HT1080 (cell line): ENCODE measurements at regions not wholly inside any gene's neighbourhood (a gene's known extent, or its start where the extent isn't known, plus 50 kb on each side); places are given as distances from the start of the nearest gene placed in this dataset.
A peak's percentile ranks its signal among the peaks of the same experiment; 100 is the strongest.
"Not testable (repeated sequence)": the region's sequence is repeated elsewhere in the genome, so short reads cannot be mapped to it uniquely, and the experiment has no call there.

Experiments
- DNase-seq: peaks from one replicate; pipeline ENCODE4 v3.0.0-alpha.2; 2015; ENCODE audit warnings: low read depth

DNA sequence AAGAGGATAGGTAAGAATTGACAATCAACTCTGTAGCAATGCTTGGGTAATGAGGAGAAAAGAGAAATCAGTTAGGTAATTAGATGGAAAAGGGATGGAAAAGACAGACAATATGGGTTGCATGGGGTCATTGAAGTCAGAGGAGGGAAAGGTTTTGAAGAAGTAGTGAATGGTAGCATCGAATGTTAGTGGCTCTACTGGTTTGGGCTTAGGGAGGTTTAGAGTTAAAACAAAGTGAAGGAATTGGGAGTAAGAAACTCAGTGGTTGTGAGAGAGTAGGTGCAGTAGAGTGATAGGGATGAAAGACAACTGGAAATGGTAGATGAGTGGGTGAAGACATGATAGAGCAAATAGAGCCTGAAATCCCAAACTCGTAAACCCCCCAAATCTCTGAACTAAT, 140.1 kb upstream of the ZFP64 start:
- DNase-seq = no peak

DNA sequence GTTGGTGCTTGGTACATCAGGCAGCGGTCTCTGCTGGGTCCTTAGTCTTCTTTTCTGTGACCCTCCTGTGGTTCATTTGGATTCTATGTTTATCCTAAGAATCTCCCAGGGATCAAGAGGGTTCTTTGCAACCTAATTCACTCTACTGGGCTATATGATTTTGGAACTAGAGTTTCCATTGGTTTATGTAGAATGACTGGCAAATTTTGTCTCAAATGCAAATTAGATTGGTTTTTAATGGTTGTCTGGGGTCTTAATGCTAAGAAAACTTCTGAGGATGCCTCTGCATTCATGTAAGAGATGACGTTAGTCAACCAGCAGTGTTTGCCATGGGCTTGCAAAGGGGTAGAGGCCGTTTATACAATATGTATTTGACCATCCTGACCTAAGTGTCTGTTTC, 129.8 kb upstream of the ZFP64 start:
- DNase-seq = no peak

DNA sequence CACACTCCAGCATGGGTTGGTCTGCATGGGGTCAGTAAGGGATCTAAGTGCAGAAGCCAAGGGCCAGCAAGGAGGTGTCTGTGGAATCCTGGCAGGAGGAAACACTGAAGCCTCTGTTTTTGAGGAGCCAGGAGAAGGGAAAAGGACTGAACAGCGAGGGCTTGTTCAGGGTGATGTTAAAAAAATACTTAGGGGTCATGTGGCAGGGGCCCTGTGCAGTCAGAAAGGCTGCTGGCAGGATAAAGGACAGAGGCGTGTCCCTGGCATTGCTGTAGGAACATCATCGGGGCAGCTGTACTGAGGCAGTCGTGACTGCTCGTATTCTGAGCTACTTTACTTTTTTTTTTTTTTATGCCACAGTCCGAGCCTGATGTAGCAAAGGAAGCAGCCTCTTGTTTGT, 127.1 kb upstream of the ZFP64 start:
- no peak for DNase-seq

DNA sequence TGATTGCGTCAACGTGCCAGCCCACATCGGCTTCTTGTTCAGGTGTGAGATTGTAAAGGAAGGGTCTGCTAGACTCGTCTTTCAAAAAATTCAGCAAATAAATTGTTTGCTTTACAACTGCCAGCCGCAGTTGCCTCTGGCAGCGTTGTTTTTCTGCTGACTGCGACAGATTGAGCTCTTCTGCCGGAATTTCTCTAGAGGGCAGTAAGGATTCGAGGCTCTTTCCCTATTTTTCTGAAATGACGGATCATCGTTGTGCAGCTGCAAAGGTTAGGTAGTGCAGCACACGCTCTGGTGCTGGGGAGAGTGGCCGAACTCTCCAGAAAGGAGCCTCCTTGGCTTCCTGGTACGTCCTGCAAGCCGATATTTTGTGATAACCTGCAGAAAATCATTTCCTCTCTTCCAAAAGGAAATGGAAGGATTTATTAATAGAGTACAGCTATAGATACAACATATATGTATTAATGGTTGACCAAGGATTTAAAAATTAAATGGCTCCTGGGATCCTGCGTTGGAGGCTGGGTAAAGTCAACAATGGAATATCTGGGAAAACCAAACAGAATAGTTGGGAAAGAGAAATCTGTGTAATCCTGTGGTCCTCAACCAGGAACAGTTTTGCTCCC, 121.9 kb upstream of the ZFP64 start:
- peak; percentile 37 for DNase-seq

DNA sequence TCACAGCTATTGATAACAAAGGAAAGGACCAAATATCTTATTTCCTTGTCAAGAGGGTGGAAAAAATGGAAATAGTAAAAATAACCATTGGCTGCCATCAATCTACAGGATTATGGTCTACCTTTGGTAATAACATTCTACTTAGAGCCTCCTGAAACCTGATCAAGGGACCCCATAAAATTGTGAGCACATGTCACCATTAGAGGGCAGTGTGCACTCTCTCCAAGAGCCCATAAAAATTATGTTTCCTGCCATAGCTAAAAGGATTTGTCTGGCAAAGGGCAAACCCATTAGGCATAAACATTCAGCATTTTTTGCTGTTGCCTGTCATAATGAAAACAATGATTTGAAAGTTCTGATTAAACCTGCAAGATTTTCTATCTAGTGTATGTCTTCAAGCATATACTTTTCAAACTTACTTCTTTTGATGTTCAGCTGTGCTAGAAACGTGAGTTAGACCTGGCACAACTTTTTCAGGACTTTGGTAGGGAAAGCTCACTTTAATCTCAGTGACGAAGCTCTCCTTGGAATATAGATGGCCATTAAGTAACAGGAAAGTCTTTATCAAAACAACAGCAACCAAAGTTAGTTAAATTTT, 120.7 kb upstream of the ZFP64 start:
- peak; percentile 55 for DNase-seq

DNA sequence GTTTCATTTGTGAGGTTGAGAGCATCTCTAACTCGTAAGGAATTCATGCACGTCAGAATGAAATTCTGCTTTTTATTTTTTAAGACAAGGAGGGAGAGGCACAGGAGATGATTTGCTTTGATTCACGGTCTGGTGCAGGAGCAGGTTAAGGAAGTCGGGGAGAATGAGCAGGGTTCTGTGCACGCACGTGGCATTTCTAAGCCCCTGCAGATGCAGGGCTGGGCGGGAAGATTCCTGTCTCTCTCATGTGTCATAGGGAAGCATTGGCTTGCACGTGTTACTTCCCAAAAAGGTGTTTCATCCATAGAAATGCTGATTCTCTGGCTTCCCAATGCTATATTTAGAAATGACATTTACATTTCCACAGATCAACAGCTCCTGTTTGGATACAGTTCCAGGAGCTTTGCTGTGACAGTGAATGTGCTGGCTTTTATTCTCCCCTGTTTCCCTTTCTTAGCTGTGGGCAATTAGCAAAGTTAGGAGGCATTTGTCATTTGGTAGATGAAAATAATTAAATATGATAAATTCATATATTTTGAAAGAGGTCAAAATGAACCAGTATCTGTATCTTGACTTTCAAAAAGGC, 119.7 kb upstream of the ZFP64 start:
- DNase-seq = no peak

DNA sequence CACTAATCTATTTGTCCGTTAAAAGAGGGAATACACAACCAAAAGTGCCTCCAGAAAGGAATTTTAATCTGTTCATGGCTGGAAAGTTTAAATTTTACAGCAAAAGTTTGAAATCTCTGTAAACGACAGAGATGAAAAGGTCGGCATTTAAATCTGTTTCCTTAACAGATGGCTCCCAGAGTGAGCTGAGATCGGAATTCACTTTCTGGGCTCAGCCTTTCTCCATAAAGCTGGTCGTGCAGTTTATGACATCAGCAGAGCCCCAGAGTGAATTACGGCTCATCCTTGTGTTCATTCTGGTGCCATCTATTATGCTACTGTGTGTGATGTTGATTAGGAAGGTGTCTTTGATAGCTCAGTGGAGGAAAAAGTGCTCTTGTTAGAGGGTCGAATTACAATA, 117.6 kb upstream of the ZFP64 start:
- no peak for DNase-seq

DNA sequence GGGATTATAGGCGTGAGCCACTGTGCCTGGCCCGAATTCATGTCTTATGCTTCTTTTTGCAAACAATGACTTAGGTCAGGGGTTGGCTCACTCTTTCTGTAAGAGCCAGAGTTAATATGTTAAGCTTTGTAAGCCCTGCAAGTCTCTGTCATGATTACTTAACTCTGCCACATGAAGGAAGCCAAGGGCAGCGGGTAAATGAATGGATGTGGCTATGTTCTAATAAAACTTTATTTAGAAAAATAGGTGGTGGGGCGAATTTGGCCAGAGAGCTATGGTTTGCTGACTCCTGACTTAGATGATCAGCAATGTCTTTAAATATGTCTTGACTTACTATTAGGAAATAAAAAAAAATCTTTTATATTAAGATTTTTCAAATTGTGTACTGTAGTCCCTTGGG, 114.9 kb upstream of the ZFP64 start:
- no peak for DNase-seq

DNA sequence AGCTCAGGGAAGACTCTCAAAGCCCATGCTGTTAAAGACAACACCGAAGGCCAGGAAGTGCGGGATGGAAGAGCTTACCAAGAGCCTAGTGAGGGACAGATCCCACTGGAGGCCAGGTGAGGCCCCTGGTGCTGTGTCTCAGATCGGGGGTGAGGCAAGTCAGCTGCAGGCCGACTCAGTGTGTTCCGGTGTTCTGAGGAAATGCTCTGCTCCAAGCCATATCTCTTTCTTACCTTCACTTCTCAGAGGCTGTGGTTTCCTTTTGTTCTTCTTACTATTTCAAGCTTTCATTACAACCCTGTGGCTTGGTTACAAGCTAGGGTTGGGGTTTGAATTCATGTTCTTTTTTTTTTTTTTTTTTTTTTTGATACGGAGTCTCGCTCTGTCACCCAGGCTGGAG, 114.3 kb upstream of the ZFP64 start:
- DNase-seq = no peak

DNA sequence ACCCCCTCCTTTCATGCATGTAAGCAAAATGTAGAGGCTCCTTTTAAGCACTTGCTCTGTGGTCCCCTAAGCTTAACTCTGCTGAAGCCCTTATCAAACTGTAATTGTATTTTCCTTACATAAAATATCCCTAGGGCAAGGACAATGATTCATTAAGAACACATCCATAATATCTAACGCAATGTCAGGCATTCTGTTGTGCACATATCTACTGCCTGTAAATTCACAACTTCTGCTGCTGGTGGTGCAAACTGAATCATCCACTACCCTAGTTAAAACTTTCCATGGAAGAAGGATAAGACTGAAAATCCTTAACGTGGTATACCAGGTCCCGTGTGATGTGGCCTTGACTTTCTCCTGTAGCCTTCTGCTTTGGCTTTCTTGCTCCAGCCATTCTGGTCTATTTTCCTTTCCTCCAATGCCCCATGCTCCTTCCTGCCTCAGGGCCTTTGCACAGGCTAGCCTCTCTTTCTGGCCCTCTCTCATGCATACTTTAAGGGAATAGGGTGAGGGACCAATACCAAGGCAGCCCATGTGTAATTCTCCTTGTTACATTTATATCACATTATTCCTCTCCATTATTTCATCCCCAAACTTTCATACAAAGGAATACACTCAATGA, 113.6 kb upstream of the ZFP64 start:
- no peak for DNase-seq

DNA sequence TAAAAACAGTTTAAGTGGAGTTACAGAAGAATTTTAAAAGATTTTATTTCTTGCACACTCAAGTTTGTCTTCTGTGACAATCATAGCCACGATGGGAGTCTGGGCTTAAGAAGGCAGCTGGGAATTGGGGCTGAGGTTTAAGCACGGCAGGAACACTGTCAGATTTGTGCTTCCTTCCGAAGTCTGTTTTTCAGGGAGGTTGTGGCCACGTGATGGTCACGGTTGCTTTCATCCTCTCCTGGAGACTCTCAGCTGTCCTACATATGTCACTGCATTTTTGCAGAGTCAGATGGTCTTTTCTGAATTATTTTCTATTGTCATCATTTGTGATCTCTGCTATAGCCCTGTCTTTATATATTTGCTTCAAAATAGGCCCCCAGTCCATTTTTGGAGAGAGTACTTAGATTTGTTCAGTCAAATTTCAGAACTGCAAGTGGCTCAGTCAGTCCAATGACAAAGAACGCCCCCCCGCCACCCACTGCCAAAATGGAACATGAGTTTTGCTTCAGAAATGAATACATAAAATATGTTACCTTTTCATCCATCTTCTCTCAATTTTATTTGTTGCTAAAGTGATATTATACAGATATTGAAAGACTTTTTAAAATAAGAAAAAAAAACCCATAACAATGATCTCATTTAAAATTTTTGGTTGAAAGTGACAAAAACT, 111.8 kb upstream of the ZFP64 start:
- no peak for DNase-seq

DNA sequence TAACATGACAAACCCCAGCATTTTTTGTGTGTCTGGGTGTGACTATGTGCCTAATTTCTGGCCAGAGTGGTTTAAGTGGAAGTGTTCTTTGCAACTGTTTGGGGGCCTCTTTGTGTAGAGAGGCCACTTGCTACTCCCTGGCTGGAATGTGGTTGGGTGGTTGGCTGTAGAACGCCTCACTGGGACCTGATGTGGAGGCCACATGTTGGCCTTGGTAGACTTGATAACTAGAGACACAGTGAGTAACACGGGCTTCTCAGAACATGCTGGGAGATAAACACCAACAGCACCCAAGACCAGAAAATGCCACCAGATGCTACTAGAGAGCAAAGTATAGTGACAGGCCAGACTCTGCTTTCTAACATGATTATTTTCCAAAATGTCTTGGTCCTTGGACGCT, 111.2 kb upstream of the ZFP64 start:
- DNase-seq = no peak

DNA sequence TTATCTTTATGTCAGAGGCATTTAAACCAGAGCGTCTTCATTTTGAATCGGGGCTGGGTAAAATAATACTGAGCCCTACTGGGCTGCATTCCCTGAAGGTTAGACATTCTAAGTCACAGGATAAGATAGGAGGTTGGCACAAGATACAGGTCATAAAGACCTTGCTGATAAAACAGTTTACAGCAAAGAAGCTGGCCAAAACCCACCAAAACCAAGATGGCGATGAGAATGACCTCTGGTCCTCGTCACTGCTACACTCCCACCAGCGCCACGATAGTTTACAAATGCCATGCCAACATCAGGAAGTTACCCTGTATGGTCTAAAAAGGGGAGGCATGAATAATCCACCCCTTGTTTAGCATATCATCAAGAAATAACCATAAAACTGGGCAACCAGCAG, 110.5 kb upstream of the ZFP64 start:
- not testable (repeated sequence) for DNase-seq

DNA sequence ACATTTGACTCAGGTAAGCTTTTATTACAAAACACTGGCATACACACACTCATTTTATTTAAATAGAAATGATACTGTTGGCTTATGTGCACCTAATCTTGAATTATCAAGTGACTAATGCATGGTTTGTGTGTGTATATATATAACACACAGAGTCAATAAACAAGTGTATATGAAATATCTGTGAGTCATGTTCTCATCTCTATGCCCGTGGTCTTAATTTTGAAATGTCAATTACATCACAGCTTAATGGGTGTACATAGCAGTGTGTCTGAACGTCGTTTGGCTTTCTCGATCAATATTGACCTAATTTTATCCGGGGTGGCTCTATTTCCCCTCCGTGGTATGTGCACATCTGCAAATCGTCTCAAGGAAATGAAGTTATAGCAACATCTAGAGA, 104.0 kb upstream of the ZFP64 start:
- no peak for DNase-seq

DNA sequence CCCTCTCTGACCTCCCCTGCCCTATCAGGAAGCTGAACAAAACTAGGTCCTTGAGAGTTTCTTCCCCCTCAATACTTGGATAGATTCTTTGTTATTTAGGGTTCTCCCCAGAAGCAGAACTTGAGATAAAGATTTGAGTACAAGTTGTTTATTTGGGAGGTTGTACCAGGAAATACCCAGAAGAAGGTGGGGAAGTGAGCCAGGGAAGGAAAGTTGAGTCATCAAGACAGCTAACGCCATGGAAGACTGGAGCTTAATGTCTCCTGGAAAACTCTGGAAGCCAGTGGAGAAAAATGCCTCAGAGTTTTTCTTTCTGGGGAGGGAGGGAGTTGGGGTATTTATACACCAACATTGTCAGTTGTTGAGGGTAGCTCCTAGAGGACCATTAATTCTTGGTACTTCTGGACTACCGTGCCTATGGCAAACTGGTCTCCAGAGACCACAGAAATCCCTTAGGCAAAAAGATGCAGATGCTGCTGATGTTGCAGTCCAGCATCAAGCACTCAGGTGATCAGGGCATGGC, 102.6 kb upstream of the ZFP64 start:
- DNase-seq = no peak

DNA sequence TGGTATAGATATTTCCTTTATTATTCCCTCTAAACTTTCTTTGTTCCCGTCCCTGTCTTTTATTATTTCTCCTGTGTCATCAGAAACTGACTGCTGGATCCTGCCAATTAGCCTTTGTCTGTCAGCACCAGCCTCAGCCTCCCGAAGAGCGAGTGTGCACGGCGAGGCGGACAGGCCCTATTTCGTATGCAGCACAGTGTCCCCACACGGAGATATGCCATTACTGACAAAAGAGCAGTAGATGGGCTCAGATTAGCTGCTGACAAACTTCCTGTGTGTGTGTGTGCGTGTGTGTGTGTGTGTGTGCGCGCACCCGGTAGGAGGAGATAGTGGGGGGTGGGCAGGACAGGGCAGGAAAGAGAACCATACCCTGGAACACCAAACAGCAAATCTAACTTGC, 99.5 kb upstream of the ZFP64 start:
- no peak for DNase-seq

DNA sequence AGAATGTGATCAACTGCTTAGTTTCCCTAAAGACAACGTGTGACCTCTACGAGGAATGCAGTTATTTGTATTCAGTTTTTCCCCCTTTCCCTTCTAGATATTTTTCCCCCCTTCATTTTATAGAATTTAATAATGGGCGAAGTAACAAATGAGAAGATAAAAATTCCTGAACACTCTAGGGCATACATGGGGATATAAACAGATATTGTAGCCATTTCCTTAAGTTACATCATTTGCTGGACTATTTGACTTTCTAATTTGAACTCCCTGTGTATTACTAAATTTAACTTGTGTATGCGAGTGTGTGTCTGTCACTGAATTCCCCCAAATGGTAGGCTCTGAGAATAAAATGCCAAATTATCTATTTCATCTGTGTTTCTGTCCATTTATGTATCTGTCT, 99.0 kb upstream of the ZFP64 start:
- no peak for DNase-seq

DNA sequence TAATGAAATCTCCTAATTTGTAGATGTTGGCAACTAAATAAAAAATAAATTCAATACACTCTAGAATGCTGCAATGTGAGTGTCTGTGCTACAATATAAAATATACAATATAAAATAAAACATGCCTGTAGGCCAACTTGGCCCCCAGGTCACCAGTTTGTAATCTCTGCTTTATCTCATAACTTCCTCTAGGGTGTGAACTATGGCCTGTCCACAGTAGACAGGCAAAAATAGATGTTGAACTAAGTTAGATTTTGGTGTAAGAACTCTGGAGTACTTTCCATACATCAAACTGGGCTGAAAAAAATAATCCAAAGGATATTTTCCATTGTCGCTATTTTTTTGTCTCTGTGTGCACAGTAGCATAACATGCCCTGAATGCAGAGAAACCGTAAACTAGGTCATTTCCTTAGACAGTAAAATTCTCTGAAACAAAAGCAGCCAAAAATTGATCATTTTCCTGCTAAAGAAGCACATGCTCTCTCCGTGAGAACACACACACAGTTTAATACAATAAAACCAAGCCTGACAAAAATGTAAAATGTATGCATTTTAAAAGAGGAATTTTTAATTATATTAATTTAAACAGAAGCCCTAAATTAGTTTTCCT, 98.5 kb upstream of the ZFP64 start:
- DNase-seq = no peak

DNA sequence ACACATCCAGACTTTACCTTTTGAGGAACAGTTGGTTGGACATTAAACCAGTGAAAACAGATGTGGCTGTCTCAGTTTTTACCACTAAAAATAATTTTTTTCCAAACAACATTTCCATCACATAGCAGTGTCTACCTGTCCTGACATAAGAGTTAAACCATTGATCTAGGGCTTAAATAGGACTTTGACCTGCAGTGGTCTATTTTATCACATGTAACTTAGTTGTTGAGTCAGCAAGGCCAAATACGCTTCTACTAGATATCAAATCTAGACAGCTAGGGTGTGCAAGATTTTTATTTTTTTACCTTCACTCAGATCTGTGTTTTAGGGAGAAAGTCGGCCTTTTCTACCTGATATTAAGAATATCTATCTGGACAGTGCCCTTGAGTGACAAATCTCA, 88.8 kb upstream of the ZFP64 start:
- DNase-seq = no peak

DNA sequence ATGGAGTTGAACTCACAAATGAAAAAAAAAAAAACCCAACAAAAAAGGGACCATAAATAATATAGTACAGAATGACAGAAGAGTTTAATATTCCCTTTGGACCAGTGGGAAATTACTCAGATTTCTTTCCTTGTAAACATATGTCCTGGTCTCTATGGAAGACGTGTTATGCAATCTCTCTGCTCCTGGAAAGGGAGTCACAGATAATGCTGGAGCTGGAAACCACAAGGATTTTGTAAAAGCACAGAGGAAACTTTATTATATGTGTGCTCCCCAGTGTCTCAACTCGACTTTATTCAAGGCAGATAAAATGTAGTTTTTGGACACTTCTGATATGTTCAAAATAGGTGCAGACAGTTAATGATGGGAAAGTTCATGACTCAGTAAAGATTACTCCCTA, 88.1 kb upstream of the ZFP64 start:
- DNase-seq = no peak

DNA sequence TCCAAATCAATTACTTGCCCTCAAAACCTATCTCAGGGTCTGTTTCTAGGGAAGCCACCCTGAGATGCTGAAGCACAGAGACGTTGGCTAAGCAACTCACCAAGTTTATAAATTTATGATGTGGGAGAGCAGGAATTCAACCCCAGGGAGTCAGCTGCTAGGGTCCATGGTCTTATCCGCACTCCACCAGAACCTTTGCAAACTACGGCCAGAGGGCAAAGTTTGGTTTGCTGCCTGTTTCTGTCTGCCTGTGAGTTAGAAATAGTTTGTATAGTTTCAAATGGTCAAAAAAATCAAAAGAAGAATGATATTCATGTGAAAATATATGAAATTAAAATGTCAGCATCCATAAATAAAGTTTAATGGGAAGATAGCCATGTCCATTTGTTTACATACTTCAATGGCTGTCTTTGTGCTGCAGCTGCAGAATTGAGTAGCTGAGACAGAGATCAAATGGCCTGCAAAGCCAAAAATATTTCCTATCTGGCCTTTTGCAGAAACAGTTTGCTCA, 83.7 kb upstream of the ZFP64 start:
- DNase-seq = no peak

DNA sequence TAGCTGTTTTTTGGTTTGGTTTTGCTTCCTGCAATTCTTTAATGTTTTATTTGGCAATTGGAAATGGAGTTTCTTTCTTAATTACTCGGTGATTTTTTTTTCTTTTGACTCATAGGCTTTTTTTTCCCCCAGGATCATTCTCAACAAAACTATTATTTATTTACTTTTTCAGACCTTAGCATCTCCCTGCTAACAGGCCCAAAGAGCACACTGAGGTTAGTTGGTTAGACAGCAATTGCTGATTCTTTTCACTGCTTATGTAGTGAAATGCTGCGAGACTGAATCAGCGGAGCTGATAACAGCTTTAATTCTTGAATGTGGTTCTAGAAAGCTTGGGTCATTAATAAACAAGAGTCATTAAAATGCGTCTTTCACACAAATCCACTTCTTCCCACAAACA, 79.1 kb upstream of the ZFP64 start:
- DNase-seq = no peak
